Natural killer cell treated with Interleukin-12 subunit alpha and Interleukin-12 subunit beta and Interleukin-15 and Interleukin-18, amount 100 ng/mL, for 72 hours (primary cell): ENCODE measurements at regions not wholly inside any gene's neighbourhood (a gene's known extent, or its start where the extent isn't known, plus 50 kb on each side); places are given as distances from the start of the nearest gene placed in this dataset.

Experiments
- ATAC-seq, 2 donors: fragments of 150-1000 bp; cut with Tn5 transposase in 1 of 2; sonication (Bioruptor Pico), chemical (Tn5 transposase) in 1 of 2; 2 replicates each; pipeline ENCODE4 v1.10.0; 2021
- DNase-seq: peaks from one replicate; pipeline ENCODE4 v3.0.0; 2022; ENCODE audit warnings: low spot score
- H3K27ac Mint-ChIP-seq, 2 donors: 1 replicate in 1 of 2; 2 replicates in 1 of 2; pipeline ENCODE4 v1.8.0; 2022; ENCODE audit warnings: mixed read lengths in 2 of 2, mild to moderate bottlenecking in 1 of 2, moderate library complexity in 1 of 2
- H3K27me3 Mint-ChIP-seq, 2 donors: 1 replicate in 1 of 2; 2 replicates in 1 of 2; pipeline ENCODE4 v1.8.0; 2022; ENCODE audit warnings: mixed read lengths in 2 of 2
- H3K36me3 Mint-ChIP-seq: one replicate; pipeline ENCODE4 v1.8.0; 2022; ENCODE audit warnings: mixed read lengths
- H3K4me1 Mint-ChIP-seq, 2 donors: 1 replicate in 1 of 2; 2 replicates in 1 of 2; pipeline ENCODE4 v1.8.0; 2022; ENCODE audit warnings: low read depth in 2 of 2, mixed read lengths in 2 of 2, mild to moderate bottlenecking in 1 of 2
- H3K4me3 Mint-ChIP-seq: one replicate; pipeline ENCODE4 v1.8.0; 2022; ENCODE audit warnings: mixed read lengths
- H3K9me3 Mint-ChIP-seq: 2 replicates; pipeline ENCODE4 v1.8.0; 2022; ENCODE audit warnings: mixed read lengths

GRCh38 chr3:182523836-182524235, 269.5 kb upstream of the ATP11B start:
- Mint-ChIP-seq H3K27ac (no peak overlapping the region), H3K4me1 (no peaks in the 10 kb centered on the region), H3K9me3 (peaks cover 4% of the 10 kb centered on the region), H3K4me3 (no peak overlapping the region), H3K36me3 (no peaks in the 10 kb centered on the region), H3K27me3 (peaks cover 0 to 9% of the 10 kb centered on the region in 2 donors)
- ATAC-seq (no peak), DNase-seq (no peak)

DNA sequence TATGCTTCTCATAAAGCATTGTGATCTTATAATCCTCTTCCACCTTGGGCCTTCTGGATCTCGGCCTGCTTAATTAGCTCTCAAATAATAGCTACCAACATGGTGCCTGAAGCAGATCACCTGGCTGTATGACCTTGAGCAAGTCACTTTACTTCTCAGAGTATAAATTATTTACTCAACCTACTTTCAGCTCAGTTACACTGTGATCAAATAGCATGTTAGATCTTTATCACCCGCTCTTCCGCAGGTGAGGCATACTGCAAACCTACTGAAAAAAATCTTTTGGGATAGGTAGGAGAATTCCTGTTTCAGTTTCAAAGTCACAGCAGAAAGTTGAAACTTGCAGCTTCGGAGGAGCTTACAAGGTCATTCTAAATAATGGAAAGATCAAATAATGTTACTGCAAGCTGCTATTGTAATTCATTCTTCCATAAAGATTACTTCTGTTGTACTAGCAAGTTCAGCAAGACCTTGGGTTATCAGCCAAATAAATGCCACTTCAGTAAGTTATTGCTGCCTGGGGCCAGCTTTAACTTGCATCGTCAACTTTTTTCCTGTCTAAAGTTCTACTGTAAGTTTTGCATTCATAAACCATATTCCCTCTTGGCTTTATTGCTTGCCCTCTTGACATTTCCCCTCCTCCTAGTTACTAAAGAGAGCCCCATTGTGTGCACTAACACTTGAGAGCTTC, 268.4 kb upstream of the ATP11B start:
- H3K4me1 Mint-ChIP-seq: no peaks in the 10 kb centered on the region
- no peak for DNase-seq
- ATAC-seq: no peak
- H3K27ac Mint-ChIP-seq: no peak overlapping the region
- peaks cover 0 to 9% of the 10 kb centered on the region in 2 donors for H3K27me3 Mint-ChIP-seq
- no peaks in the 10 kb centered on the region for H3K36me3 Mint-ChIP-seq
- no peak overlapping the region for H3K4me3 Mint-ChIP-seq
- peaks cover 4% of the 10 kb centered on the region for H3K9me3 Mint-ChIP-seq

DNA sequence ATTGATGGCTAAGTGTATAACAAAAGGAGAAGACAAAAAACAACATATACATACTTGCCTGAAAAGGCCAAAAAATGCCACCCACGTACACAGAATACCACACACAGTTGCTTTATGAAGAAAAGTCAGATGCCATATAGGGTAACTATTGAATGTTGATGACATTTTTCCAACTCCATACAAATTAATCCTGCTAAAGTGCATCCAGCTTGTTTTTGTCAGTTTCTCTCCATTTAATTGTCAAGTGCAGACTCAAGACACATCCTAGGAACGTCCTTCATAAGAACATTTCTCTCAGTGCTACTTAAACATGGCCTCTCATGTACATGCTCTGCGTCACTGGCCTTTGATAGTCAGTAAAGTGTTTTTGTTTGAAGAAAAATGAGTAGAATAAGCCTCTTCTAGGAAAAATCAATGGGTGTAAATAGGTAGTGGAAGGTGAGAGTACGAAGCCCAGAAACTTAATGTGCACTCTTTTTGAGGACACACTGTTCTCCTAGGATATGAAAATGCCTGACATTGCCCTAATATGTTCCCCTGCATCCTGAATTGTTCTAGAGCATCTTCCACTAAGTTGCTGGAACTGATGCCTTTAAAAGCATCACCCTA, 267.4 kb upstream of the ATP11B start:
- Mint-ChIP-seq H3K36me3 (no peaks in the 10 kb centered on the region), H3K27ac (no peak overlapping the region), H3K27me3 (peaks cover 0 to 9% of the 10 kb centered on the region in 2 donors), H3K4me3 (no peak overlapping the region), H3K4me1 (no peaks in the 10 kb centered on the region), H3K9me3 (peaks cover 4% of the 10 kb centered on the region)
- ATAC-seq (no peak), DNase-seq (no peak)

DNA sequence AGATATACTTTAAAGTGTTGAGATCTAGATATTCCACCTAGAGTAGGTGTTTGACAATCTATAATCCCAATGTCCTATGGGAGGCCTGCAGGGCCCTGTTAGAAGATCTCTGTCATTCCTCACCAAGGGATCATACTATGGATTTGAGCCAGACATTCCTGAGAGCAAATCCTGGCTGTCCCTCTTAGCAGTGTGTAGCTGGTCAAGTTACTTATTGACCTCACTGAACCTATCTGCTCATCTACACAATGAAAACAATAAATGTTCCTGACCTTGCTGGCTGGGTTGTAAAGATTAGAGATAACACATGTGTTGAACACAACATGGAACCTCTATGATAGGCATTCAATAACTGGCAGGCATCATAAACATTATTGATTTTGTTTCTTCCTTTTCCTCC, 265.6 kb upstream of the ATP11B start:
- H3K4me3 Mint-ChIP-seq: no peak overlapping the region
- peaks cover 4% of the 10 kb centered on the region for H3K9me3 Mint-ChIP-seq
- H3K4me1 Mint-ChIP-seq: no peaks in the 10 kb centered on the region
- no peak overlapping the region for H3K27ac Mint-ChIP-seq
- H3K27me3 Mint-ChIP-seq: peaks cover 0 to 9% of the 10 kb centered on the region in 2 donors
- no peak for ATAC-seq
- H3K36me3 Mint-ChIP-seq: no peaks in the 10 kb centered on the region
- DNase-seq: no peak

DNA sequence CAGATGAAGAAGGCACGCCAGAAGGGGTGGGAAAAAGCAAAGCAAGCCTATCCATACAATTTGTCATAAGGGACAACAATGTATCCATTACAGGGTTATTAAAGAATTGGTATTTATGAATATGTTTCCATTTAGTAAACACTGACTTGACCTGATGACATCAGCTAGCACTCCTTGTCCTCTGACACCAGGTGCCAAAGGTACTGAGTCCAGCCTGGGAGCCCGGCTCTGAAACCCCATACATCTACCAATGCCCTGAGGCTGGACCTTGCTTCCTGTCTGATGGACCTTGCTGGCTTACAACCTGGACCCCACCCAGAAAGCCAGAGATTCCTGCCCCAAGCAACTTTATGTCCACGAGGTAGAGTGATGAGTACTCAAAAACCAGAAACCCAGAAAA, 263.0 kb upstream of the ATP11B start:
- Mint-ChIP-seq H3K36me3 (no peaks in the 10 kb centered on the region), H3K4me3 (no peak overlapping the region), H3K4me1 (no peaks in the 10 kb centered on the region), H3K27me3 (peaks cover 0 to 9% of the 10 kb centered on the region in 2 donors), H3K9me3 (peaks cover 10% of the 10 kb centered on the region), H3K27ac (no peak overlapping the region)
- ATAC-seq (no peak), DNase-seq (no peak)

- Mint-ChIP-seq H3K9me3 (peaks cover 6% of the 10 kb centered on the region), H3K36me3 (no peaks in the 10 kb centered on the region), H3K4me3 (no peak overlapping the region), H3K27ac (no peak overlapping the region), H3K4me1 (no peaks in the 10 kb centered on the region), H3K27me3 (no peaks in the 10 kb centered on the region)
- ATAC-seq (no peak), DNase-seq (no peak)
These were observed 259.9 kb upstream of the ATP11B start for GRCh38 chr3:182533394-182533793.

DNA sequence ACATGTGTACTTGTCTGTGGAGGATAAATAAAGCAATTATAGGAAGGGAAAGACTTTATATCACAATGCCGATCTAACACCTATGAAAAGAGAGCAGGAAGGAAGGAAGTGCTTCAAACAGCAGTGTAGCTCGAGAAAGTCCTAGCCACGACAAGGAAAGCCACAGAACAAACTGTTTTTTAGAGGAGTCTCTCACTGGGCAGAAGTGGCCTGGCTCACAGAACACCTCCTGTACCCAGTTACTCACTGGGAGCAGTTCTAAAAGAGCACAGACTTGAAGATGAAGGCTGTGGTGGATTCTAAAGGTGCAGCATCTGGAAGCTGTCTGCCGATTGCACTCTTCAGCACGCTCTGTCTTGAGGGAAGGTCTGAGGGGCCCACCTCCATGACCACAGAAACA, 248.8 kb upstream of the ATP11B start:
- Mint-ChIP-seq H3K4me3 (no peak overlapping the region), H3K4me1 (no peaks in the 10 kb centered on the region), H3K27me3 (no peaks in the 10 kb centered on the region), H3K36me3 (no peaks in the 10 kb centered on the region), H3K9me3 (peaks cover 2% of the 10 kb centered on the region), H3K27ac (no peak overlapping the region)
- DNase-seq (no peak), ATAC-seq (no peak)

DNA sequence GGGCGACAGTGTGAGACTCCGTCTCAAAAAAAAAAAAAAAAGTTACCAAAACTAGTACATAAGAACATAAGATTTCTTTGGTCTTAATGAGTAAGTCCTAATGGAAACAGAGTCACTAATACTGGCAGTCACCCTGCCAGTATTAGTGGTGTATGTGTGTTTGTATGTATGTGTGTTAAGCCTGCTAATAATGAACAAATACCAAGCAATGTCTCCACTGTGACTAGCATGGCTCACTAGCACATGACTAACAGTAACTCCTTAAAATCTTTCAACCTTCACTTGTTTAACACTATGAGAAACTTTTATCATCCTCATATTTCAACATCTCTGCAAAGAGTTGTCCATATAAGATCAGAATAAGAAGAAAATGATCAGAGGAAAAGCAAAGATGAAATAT, 231.0 kb upstream of the ATP11B start:
- Mint-ChIP-seq H3K9me3 (peaks cover 15% of the 10 kb centered on the region), H3K4me3 (no peak overlapping the region), H3K27me3 (peaks cover 0 to 7% of the 10 kb centered on the region in 2 donors), H3K36me3 (peaks cover 10% of the 10 kb centered on the region), H3K4me1 (no peaks in the 10 kb centered on the region), H3K27ac (no peak overlapping the region)
- DNase-seq (no peak), ATAC-seq (no peak)

DNA sequence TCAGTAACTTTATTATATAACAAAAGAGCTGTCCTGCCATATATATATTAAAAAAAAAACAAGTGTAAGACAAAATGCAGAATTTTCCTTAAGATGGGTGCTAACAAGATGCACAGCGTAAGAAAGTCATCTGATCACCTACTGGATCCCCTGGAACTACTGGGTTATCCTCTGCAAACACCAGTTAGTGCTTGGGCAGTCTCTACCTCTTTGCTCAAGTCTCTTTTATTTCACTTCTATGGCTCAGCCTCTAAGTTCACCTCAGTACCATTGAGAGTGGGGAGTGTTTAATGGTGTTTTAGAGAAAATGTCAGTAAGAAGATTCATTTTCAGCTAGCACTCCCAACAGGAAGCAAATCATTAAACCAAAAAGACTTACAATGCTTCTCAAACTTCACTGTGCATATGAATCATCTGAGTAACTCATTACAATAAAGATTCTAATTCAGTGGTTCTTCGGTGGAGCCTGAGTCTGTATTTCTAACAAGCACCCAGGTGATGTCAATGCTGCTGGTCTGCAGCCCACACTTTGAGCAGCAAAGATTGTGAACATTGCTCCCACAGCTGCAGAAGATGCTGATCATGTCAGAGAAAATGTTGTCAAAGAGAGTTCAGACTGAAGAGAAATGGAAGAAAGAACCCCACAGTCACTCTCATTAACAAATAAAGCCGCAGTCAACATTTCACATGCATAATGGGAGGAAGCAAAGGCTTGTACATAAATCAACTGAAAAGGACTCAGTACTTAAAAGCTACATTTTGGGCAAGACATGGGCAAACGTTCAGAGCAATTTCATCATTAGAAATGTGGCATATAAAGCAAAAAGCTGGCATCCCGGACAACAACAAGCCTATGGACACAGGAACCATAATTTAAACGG, 227.1 kb upstream of the ATP11B start:
- Mint-ChIP-seq H3K4me3 (no peak overlapping the region), H3K36me3 (no peaks in the 10 kb centered on the region), H3K27me3 (peaks cover 0 to 10% of the 10 kb centered on the region in 2 donors), H3K27ac (no peak overlapping the region), H3K4me1 (no peaks in the 10 kb centered on the region), H3K9me3 (peaks cover under 1% of the 10 kb centered on the region)
- ATAC-seq (no peak), DNase-seq (no peak)

- Mint-ChIP-seq H3K4me1 (no peaks in the 10 kb centered on the region), H3K27me3 (peaks cover 0 to 10% of the 10 kb centered on the region in 2 donors), H3K9me3 (no peaks in the 10 kb centered on the region), H3K36me3 (no peaks in the 10 kb centered on the region), H3K4me3 (no peak overlapping the region), H3K27ac (no peak overlapping the region)
- no peak for ATAC-seq
- DNase-seq: no peak
These were observed 225.6 kb upstream of the ATP11B start for GRCh38 chr3:182567700-182568099.

DNA sequence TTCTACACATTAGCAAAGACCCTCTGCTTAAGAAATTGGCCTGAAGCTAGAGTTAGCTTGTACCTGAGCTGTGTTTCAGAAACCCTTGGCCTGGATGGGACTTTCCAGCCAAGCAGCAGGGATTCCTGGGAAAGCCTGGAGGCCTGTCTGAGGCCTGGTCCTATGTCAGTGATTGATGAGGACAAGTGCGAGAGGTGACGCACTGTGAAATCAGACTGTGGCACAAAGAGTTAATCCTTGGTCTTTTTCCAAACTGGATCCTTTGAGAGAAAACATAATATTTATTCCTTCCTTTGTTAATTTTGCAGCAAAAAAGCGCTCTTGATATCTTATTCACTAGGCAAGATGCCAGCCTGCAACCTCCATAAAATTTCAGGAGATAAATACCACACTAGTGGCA, 225.0 kb upstream of the ATP11B start:
- H3K27ac Mint-ChIP-seq: no peak overlapping the region
- H3K27me3 Mint-ChIP-seq: peaks cover 0 to 10% of the 10 kb centered on the region in 2 donors
- ATAC-seq (no peak), DNase-seq (no peak)
- H3K4me3 Mint-ChIP-seq: no peak overlapping the region
- peaks cover 3% of the 10 kb centered on the region for H3K36me3 Mint-ChIP-seq
- no peaks in the 10 kb centered on the region for H3K9me3 Mint-ChIP-seq
- no peaks in the 10 kb centered on the region for H3K4me1 Mint-ChIP-seq

GRCh38 chr3:182568876-182569275, 224.4 kb upstream of the ATP11B start:
- Mint-ChIP-seq H3K4me3 (no peak overlapping the region), H3K27ac (no peak overlapping the region), H3K27me3 (peaks cover 0 to 12% of the 10 kb centered on the region in 2 donors), H3K4me1 (no peaks in the 10 kb centered on the region), H3K9me3 (peaks cover 6% of the 10 kb centered on the region), H3K36me3 (peaks cover 9% of the 10 kb centered on the region)
- no peak for DNase-seq
- no peak for ATAC-seq

- ATAC-seq (no peak), DNase-seq (no peak)
- no peaks in the 10 kb centered on the region for H3K4me1 Mint-ChIP-seq
- peaks cover 15% of the 10 kb centered on the region for H3K36me3 Mint-ChIP-seq
- peaks cover 12% of the 10 kb centered on the region for H3K9me3 Mint-ChIP-seq
- H3K27me3 Mint-ChIP-seq: peaks cover 0 to 18% of the 10 kb centered on the region in 2 donors
- no peak overlapping the region for H3K4me3 Mint-ChIP-seq
- H3K27ac Mint-ChIP-seq: no peak overlapping the region
These were observed 222.2 kb upstream of the ATP11B start for GRCh38 chr3:182570946-182571594.

GRCh38 chr3:182575941-182576340, 217.4 kb upstream of the ATP11B start:
- Mint-ChIP-seq H3K4me1 (no peaks in the 10 kb centered on the region), H3K36me3 (peaks cover 15% of the 10 kb centered on the region), H3K27me3 (peaks cover 0 to 10% of the 10 kb centered on the region in 2 donors), H3K27ac (no peak overlapping the region), H3K9me3 (peaks cover 12% of the 10 kb centered on the region), H3K4me3 (no peak overlapping the region)
- ATAC-seq: no peak
- DNase-seq: no peak
